ENCODE measurements at regions not wholly inside any gene's neighbourhood (a gene's known extent, or its start where the extent isn't known, plus 50 kb on each side); places are given as distances from the start of the nearest gene placed in this dataset.

GRCh38 chr11:134836561-134836960 lies 424.5 kb upstream of the B3GAT1 start:
- TF ChIP-seq YY1 (IDR thresholded peaks at IDR 0.05; ENCODE audit: extremely low read depth, insufficient replicate concordance, low read depth, low read length) (no peak), CTCF (IDR thresholded peaks at IDR 0.05 in 2 of 3, conservative IDR thresholded peaks at IDR 0.05 in 1 of 3; ENCODE audit: borderline replicate concordance in 1 of 3, insufficient read depth in 1 of 3, low read depth in 2 of 3, low read length in 2 of 3) (no peak), ELF1 (IDR thresholded peaks at IDR 0.05; ENCODE audit: borderline replicate concordance, low read depth) (no peak), EZH2phosphoT487 (IDR thresholded peaks at IDR 0.05; ENCODE audit: borderline replicate concordance) (no peak), POLR2AphosphoS5 (IDR thresholded peaks at IDR 0.05; ENCODE audit: low read depth, low read length) (no peak), TCF7L2 (IDR thresholded peaks at IDR 0.05; ENCODE audit: borderline replicate concordance, extremely low read depth, insufficient read depth, insufficient read length) (no peak), SIN3A (IDR thresholded peaks at IDR 0.05; ENCODE audit: low read depth) (no peak), POLR2A (IDR thresholded peaks at IDR 0.05; ENCODE audit: borderline replicate concordance, extremely low read depth, insufficient read depth, insufficient read length) (no peak), EZH2 (IDR thresholded peaks at IDR 0.05) (no peak), RAD21 (IDR thresholded peaks at IDR 0.05; ENCODE audit: low read depth) (no peak), MAX (IDR thresholded peaks at IDR 0.05) (no peak)

Measured in HCT116 (cell line).